SU-DHL-6 (cell line): ENCODE measurements at regions not wholly inside any gene's neighbourhood (a gene's known extent, or its start where the extent isn't known, plus 50 kb on each side); places are given as distances from the start of the nearest gene placed in this dataset.

Experiments
- H2AFZ ChIP-seq: fragments of 200-600 bp; sonication (generic); 2 replicates; pipeline ENCODE4 v1.6.1; 2014; ENCODE audit warnings: low read depth, mild to moderate bottlenecking, moderate library complexity, mixed read lengths, antibody characterized with exemption, low read length; ENCODE audit not compliant: severe bottlenecking
- H3F3A ChIP-seq: fragments of 200-600 bp; shearing (Covaris generic); 2 replicates; pipeline ENCODE4 v1.6.0; 2016; ENCODE audit warnings: antibody characterized with exemption, mild to moderate bottlenecking; ENCODE audit not compliant: insufficient read depth
- H3K27ac ChIP-seq: fragments of 200-600 bp; sonication (generic); 2 replicates; pipeline ENCODE4 v1.5.1; 2016; ENCODE audit warnings: low read depth, mild to moderate bottlenecking, low read length, moderate library complexity, mixed read lengths
- H3K27me3 ChIP-seq: fragments of 200-600 bp; sonication (generic), shearing (Covaris generic); 2 replicates; pipeline ENCODE4 v1.6.0; 2014; ENCODE audit warnings: mild to moderate bottlenecking, low read length
- H3K36me3 ChIP-seq: fragments of 200-600 bp; sonication (generic); 2 replicates; pipeline ENCODE4 v1.6.1; 2014; ENCODE audit warnings: mild to moderate bottlenecking, low read length, mixed read lengths
- H3K4me2 ChIP-seq: fragments of 300-600, 200-600 bp; shearing (Covaris generic), sonication (generic); 2 replicates; pipeline ENCODE4 v1.6.0; 2014; ENCODE audit warnings: low read length, low read depth, mild to moderate bottlenecking; ENCODE audit not compliant: poor library complexity, severe bottlenecking
- H3K4me3 ChIP-seq: fragments of 200-600 bp; sonication (generic); 2 replicates; pipeline ENCODE4 v1.5.1; 2014; ENCODE audit warnings: antibody characterized with exemption, low read length, mild to moderate bottlenecking, mixed read lengths; ENCODE audit not compliant: insufficient read depth, poor library complexity, severe bottlenecking
- H3K79me2 ChIP-seq: fragments of 200-600 bp; sonication (generic); 2 replicates; pipeline ENCODE4 v1.6.1; 2014; ENCODE audit warnings: mild to moderate bottlenecking, low read length, moderate library complexity; ENCODE audit not compliant: insufficient read depth
- H3K9ac ChIP-seq: fragments of 200-600 bp; sonication (generic); 2 replicates; pipeline ENCODE4 v1.7.0; 2014; ENCODE audit warnings: mild to moderate bottlenecking, low read length
- H3K9me2 ChIP-seq: fragments of 200-600 bp; sonication (generic); replicated peaks from 2 replicates; pipeline ENCODE4 v1.6.1; 2014; ENCODE audit warnings: low read length; ENCODE audit not compliant: insufficient read depth
- H3K9me3 ChIP-seq: fragments of 200-600 bp; sonication (generic); 2 replicates; pipeline ENCODE4 v1.6.1; 2014; ENCODE audit warnings: low read length, mixed read lengths; ENCODE audit not compliant: insufficient read depth
- H4K20me1 ChIP-seq: fragments of 200-600 bp; sonication (generic); 2 replicates; pipeline ENCODE4 v1.6.1; 2014; ENCODE audit warnings: low read depth, mild to moderate bottlenecking, antibody characterized with exemption, low read length, moderate library complexity, mixed read lengths
- EZH2phosphoT487 ChIP-seq: fragments of 200-600 bp; sonication (generic), shearing (Covaris generic); conservative IDR thresholded peaks from 2 replicates; pipeline ENCODE4 v1.6.1; 2018; ENCODE audit warnings: mild to moderate bottlenecking, antibody characterized with exemption, low read length, moderate library complexity, mixed read lengths
- TF ChIP-seq, protein P1 (sequence below): fragments of 200-600 bp; sonication (generic); IDR thresholded peaks from one replicate; pipeline ENCODE4 v1.5.1; 2017; ENCODE audit warnings: antibody characterized with exemption, mild to moderate bottlenecking, low read length, moderate library complexity; ENCODE audit not compliant: insufficient read depth, poor library complexity, severe bottlenecking

DNA sequence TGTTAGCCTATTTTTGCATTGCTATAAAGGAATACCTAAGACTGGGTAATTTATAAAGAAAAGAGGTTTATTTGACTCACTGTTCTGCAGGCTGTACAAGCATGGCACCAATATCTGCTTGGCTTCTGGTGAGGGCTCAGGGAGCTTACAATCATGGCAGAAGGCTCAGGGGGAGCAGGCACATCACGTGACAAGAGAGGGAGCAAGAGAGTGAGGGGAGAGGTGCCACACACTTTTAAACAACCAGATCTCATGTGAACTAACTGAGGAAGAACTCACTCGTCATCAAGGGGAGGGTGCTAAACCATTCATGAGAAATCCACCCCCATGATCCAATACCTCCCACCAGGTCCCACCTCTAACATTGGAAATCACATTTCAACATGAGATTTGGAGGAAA, 73.9 kb upstream of the ADCY1 start:
- TF ChIP-seq EZH2phosphoT487, result no peak
- TF ChIP-seq, protein P1, sequence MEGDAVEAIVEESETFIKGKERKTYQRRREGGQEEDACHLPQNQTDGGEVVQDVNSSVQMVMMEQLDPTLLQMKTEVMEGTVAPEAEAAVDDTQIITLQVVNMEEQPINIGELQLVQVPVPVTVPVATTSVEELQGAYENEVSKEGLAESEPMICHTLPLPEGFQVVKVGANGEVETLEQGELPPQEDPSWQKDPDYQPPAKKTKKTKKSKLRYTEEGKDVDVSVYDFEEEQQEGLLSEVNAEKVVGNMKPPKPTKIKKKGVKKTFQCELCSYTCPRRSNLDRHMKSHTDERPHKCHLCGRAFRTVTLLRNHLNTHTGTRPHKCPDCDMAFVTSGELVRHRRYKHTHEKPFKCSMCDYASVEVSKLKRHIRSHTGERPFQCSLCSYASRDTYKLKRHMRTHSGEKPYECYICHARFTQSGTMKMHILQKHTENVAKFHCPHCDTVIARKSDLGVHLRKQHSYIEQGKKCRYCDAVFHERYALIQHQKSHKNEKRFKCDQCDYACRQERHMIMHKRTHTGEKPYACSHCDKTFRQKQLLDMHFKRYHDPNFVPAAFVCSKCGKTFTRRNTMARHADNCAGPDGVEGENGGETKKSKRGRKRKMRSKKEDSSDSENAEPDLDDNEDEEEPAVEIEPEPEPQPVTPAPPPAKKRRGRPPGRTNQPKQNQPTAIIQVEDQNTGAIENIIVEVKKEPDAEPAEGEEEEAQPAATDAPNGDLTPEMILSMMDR, result no peak
- H3K79me2 ChIP-seq, result no peaks in the 10 kb centered on the region
- no peaks in the 10 kb centered on the region for H3F3A ChIP-seq
- H3K27ac ChIP-seq, result no peak overlapping the region
- no peak overlapping the region for H3K4me3 ChIP-seq
- H2AFZ ChIP-seq, result no peak overlapping the region
- H3K36me3 ChIP-seq, result no peaks in the 10 kb centered on the region
- no peak overlapping the region for H3K4me2 ChIP-seq
- H4K20me1 ChIP-seq, result no peaks in the 10 kb centered on the region
- H3K9ac ChIP-seq, result no peak overlapping the region
- no peaks in the 10 kb centered on the region for H3K27me3 ChIP-seq
- H3K9me3 ChIP-seq, result no peaks in the 10 kb centered on the region
- H3K9me2 ChIP-seq, result no peaks in the 10 kb centered on the region

DNA sequence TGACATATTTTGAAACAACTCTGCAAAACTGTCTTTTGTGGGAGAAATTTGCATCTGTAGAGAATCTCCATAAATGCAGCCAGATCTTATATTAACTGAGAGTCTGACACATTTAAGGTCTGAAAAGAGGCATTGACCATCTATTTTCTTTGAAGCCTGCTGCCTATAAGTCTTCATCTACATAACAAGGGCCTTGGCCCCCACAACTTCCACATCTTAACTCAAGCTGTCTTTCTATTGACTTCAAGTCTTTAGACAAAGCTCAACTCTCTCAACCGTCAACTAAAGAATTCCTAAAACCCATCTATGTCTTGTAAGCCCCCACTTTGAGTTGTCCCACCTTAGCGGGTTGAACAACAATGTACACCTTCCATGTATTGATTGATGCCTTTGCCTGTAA, 72.4 kb upstream of the ADCY1 start:
- Histone ChIP-seq H3K4me2 (no peak overlapping the region), H4K20me1 (no peaks in the 10 kb centered on the region), H3K27ac (no peak overlapping the region), H3K9ac (no peak overlapping the region), H3K27me3 (no peaks in the 10 kb centered on the region), H3F3A (no peaks in the 10 kb centered on the region), H3K36me3 (no peaks in the 10 kb centered on the region), H3K9me3 (no peaks in the 10 kb centered on the region), H3K79me2 (no peaks in the 10 kb centered on the region), H2AFZ (no peak overlapping the region), H3K9me2 (no peaks in the 10 kb centered on the region), H3K4me3 (no peak overlapping the region)
- TF ChIP-seq, protein P1, result no peak
- TF ChIP-seq EZH2phosphoT487, result no peak

DNA sequence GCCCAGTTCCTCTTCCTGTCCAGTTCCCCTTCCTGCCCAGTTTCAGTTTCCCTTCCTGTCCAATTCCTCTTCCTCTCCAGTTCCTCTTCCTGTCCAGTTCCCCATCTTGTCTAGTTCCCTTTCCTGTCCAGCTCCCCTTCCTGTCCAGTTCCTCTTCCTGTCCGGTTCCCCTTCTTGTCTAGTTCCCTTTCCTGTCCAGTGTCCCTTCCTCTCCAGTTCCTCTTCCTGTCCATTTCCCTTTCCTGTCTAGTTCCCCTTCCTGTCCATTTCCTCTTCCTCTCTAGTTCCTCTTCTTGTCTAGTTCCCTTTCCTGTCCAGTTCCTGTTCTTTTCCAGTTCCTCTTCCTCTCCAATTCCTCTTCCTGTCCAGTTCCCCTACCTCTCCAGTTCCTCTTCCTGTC, 68.1 kb upstream of the ADCY1 start:
- H3K9me2 ChIP-seq, result no peaks in the 10 kb centered on the region
- H3K4me2 ChIP-seq, result no peak overlapping the region
- H3K27ac ChIP-seq, result no peak overlapping the region
- no peak overlapping the region for H2AFZ ChIP-seq
- no peaks in the 10 kb centered on the region for H3F3A ChIP-seq
- H3K4me3 ChIP-seq, result no peak overlapping the region
- no peak overlapping the region for H3K9ac ChIP-seq
- H4K20me1 ChIP-seq, result no peaks in the 10 kb centered on the region
- H3K79me2 ChIP-seq, result no peaks in the 10 kb centered on the region
- TF ChIP-seq, protein P1, result no peak
- TF ChIP-seq EZH2phosphoT487, result no peak
- H3K27me3 ChIP-seq, result no peaks in the 10 kb centered on the region
- H3K9me3 ChIP-seq, result peaks cover 4% of the 10 kb centered on the region; the same call in 1 of the 2 replicates
- H3K36me3 ChIP-seq, result no peaks in the 10 kb centered on the region
